GM12872 (cell line): ENCODE measurements at regions not wholly inside any gene's neighbourhood (a gene's known extent, or its start where the extent isn't known, plus 50 kb on each side); places are given as distances from the start of the nearest gene placed in this dataset.
A peak's percentile ranks its signal among the peaks of the same experiment; 100 is the strongest.

ENCODE experiments used
- CTCF ChIP-seq: IDR thresholded peaks from 3 replicates; pipeline ENCODE4 v1.5.1; 2011; ENCODE audit warnings: low read depth, mild to moderate bottlenecking, low read length, moderate library complexity; ENCODE audit not compliant: insufficient read depth

- TF ChIP-seq CTCF, result no peak
These were observed 188.4 kb upstream of the THRB start for GRCh38 chr3:24683090-24683489.

DNA sequence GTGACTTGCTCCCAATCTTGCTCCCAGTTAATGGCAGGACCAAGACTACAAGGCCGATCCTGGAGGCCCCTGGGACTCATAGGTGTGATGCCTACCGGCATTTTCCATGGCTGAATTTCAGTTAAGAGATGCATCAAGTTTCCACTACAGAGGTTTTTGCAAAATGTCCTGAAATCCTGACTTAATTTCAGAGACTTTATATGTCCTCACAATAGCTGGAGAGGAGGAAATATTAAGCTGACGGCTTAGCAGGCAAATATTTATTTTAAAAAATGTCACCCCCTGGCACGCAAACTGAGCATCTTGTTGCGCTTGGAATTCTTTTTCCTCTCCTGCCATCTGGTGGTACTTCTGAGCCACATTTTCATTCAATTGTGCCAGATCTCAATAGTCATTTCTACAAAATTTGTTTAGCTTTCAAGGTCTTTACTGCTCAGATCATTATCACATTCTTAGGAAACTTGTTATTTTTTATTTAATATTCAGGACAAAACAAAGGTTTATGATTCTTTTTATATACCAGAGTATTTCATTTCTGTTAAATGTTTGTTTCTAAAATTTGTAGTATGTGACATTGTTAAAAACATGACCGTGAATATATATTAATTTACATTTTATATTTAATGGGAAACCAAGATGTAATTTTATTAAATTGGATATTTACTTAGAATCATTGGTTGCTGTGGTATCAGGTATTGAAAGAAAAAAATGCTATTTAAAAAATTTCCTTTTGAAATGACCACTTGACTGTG, 189.2 kb upstream of the THRB start:
- TF ChIP-seq CTCF, result 0 out of 3 replicates have a peak, but pooled peaks have one; percentile 13

- no peak for TF ChIP-seq CTCF
These were observed 189.9 kb upstream of the THRB start for GRCh38 chr3:24684506-24685023.

DNA sequence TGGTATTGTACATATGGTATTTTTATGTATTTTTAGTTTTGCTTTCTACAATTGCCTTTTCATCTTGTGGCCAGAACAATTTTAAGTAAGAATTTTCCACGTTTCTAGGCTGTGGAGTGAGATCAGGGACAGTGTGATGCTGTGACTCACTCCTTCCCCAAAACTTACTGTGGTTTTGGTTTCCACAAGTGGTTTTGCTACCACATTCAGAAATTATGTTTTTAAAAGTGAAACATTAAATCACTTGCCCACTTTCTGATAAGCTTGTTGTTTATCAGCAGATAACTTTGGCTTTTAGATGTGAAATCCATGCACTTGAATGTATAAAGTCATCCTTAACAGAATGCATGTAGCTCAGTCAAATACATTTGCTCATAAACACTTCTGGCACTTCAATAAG, 192.2 kb upstream of the THRB start:
- no peak for TF ChIP-seq CTCF

DNA sequence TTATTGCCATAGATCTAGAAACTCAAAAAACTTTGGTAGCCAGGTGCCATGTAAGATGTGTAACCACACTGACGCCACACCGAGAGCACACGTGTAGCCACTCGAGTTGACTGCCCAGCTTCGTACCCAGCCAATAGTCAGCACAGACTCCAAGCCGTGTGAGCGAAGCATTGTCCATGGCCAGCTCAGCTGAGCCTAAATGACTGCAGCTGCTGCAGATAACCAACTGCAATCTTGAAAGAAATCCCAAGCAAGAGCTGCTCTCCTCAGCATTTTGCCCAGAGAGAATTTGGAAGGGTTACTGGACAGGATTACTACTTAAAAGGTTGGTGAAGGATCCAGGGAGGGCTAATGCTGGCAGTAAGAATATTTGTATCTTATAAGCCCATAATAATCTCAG, 193.0 kb upstream of the THRB start:
- no peak for TF ChIP-seq CTCF

GRCh38 chr3:24688446-24689148, 193.9 kb upstream of the THRB start:
- TF ChIP-seq CTCF, result no peak

DNA sequence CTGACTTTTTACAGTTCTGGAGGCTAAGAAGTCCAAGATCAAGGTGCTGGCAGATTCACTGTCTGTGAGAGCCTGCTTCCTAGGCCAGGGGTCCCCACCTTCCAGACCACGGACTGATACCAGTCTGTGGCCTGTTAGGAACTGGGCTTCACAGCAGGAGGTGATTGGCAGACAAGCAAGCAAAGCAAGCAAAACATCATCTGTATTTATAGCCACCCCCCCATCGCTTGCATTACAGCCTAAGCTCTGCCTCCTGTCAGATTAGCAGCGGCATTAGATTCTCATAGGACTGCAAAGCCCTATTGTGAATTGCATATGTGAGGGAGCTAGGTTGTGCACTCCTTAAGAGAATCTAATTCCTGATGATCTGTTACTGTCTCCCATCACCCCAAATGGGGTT, 194.7 kb upstream of the THRB start:
- no peak for TF ChIP-seq CTCF
